Cardiac muscle cell (in vitro differentiated cells and primary cell): ENCODE measurements at regions not wholly inside any gene's neighbourhood (a gene's known extent, or its start where the extent isn't known, plus 50 kb on each side); places are given as distances from the start of the nearest gene placed in this dataset.

Source experiments
- DNase-seq, 2 donors: peaks; one replicate each; pipeline versions ENCODE4 v3.0.0 to v3.0.0-alpha.2; 2010 to 2017; ENCODE audit warnings: low read depth in 1 of 2, low spot score in 1 of 2
- H3K27ac ChIP-seq: fragments of 200-600 bp; sonication (generic); 2 replicates; pipeline ENCODE4 v1.5.1; 2016
- H3K27me3 ChIP-seq: fragments of 200-600 bp; sonication (generic); 2 replicates; pipeline ENCODE4 v1.6.0; 2016; ENCODE audit warnings: control low read depth
- H3K36me3 ChIP-seq: fragments of 200-600 bp; sonication (generic); 2 replicates; pipeline ENCODE4 v1.5.1; 2016; ENCODE audit warnings: control low read depth
- H3K4me1 ChIP-seq: fragments of 200-600 bp; sonication (generic); 2 replicates; pipeline ENCODE4 v1.8.1; 2017; ENCODE audit warnings: low read depth, mild to moderate bottlenecking, mixed run types
- H3K4me3 ChIP-seq: fragments of 200-600 bp; sonication (generic); 2 replicates; pipeline ENCODE4 v1.5.1; 2016; ENCODE audit warnings: mild to moderate bottlenecking
- H3K9me3 ChIP-seq: fragments of 200-600 bp; sonication (generic); 2 replicates; pipeline ENCODE4 v1.5.1; 2017; ENCODE audit warnings: low read depth, mild to moderate bottlenecking, control low read depth
- TF ChIP-seq, protein P1 (sequence below): IDR thresholded peaks from 2 replicates; pipeline ENCODE4 v1.5.1; 2012; ENCODE audit warnings: low read depth, mild to moderate bottlenecking, low read length

DNA sequence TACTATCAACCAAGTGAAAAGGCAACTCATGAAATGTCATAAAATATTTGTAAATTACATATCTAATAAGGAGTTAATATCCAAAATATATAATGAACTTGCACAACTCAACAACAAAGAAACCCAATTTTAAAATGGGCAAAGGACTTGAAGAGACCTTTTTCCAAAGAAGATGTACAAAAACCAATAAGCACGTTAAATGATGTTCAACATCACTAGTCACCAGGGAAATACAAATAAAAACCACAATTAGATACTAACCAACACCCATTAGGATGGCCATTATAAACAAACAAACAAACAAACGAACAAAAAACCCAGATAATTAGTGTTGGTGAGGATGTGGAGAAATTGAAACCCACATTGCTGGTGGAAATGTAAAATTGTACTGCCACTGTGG is 92.3 kb upstream of the ARID2 start:
- TF ChIP-seq, protein P1, sequence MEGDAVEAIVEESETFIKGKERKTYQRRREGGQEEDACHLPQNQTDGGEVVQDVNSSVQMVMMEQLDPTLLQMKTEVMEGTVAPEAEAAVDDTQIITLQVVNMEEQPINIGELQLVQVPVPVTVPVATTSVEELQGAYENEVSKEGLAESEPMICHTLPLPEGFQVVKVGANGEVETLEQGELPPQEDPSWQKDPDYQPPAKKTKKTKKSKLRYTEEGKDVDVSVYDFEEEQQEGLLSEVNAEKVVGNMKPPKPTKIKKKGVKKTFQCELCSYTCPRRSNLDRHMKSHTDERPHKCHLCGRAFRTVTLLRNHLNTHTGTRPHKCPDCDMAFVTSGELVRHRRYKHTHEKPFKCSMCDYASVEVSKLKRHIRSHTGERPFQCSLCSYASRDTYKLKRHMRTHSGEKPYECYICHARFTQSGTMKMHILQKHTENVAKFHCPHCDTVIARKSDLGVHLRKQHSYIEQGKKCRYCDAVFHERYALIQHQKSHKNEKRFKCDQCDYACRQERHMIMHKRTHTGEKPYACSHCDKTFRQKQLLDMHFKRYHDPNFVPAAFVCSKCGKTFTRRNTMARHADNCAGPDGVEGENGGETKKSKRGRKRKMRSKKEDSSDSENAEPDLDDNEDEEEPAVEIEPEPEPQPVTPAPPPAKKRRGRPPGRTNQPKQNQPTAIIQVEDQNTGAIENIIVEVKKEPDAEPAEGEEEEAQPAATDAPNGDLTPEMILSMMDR = no peak
- H3K27me3 ChIP-seq = no peaks in the 10 kb centered on the region
- H3K36me3 ChIP-seq = no peaks in the 10 kb centered on the region
- H3K4me3 ChIP-seq = no peak overlapping the region
- H3K27ac ChIP-seq = no peak overlapping the region
- no peaks in the 10 kb centered on the region for H3K9me3 ChIP-seq
- no peak for DNase-seq
- H3K4me1 ChIP-seq = no peaks in the 10 kb centered on the region

DNA sequence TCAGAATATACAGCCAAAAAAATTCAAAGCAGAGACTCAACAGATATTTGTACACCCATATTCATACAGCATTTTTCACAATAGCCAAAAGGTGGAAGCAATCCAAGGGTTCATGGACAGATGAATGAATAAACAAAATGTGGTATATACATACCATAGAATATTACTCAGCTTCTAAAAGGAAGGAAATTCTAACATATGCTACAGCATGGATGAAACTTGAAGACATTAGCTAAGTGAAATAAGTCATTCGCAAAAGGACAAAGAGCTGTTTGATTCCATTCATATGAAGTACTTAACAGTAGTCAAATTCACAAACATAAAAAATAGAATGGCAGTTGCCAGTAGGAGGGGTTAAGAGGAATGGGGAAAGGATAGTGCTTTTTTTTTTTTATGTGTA is 91.8 kb upstream of the ARID2 start:
- no peaks in the 10 kb centered on the region for H3K27me3 ChIP-seq
- H3K4me1 ChIP-seq = no peaks in the 10 kb centered on the region
- no peaks in the 10 kb centered on the region for H3K36me3 ChIP-seq
- H3K27ac ChIP-seq = no peak overlapping the region
- TF ChIP-seq, protein P1 = no peak
- no peak overlapping the region for H3K4me3 ChIP-seq
- no peaks in the 10 kb centered on the region for H3K9me3 ChIP-seq
- DNase-seq = peak in 1 of 2 donors; percentile 75

DNA sequence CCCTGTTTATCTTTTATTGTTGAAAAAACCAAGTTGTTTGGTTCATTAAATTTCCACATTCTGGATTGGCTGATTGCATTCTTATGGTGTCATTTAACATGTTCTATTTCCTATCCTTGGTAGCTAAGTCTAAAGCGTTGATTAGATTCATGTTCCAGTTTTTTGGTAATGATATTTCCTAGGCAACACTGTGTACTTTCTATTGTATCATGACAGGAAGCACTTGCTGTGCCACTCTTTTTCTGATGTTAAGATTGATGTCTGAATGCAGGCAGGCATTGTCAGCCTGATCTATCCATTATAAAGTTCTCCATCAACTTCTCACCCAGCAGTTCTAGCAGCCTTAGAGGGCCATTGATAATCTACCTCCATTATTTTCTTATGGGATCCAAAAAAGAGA is 91.1 kb upstream of the ARID2 start:
- H3K9me3 ChIP-seq = no peaks in the 10 kb centered on the region
- H3K4me3 ChIP-seq = no peak overlapping the region
- DNase-seq = no peak
- H3K36me3 ChIP-seq = no peaks in the 10 kb centered on the region
- no peak overlapping the region for H3K27ac ChIP-seq
- no peaks in the 10 kb centered on the region for H3K27me3 ChIP-seq
- TF ChIP-seq, protein P1 = no peak
- H3K4me1 ChIP-seq = no peaks in the 10 kb centered on the region

DNA sequence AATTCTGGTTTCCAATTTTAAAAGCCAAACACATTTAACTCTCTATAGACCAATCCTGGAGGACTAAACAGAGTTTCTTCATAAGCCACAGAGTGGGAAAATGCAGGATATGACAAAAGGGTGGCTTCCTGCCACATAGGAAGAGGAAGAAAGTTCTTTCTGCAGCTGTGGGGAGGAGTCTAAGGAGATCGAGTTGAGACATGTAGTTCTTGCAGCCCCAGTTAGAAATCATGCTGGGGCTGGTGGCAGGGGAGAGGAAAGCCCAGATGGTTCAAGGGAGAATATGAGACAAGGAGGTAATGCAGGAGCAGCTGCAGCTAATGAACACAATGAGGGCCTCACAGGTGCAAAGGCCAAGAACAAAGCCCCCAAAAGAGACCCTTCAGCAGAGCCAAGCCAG is 85.0 kb upstream of the ARID2 start:
- Histone ChIP-seq H3K36me3 (no peaks in the 10 kb centered on the region), H3K27me3 (no peaks in the 10 kb centered on the region), H3K27ac (no peak overlapping the region), H3K9me3 (no peaks in the 10 kb centered on the region), H3K4me3 (no peak overlapping the region), H3K4me1 (no peaks in the 10 kb centered on the region)
- TF ChIP-seq, protein P1 = no peak
- peak in 1 of 2 donors; percentile 74 for DNase-seq

DNA sequence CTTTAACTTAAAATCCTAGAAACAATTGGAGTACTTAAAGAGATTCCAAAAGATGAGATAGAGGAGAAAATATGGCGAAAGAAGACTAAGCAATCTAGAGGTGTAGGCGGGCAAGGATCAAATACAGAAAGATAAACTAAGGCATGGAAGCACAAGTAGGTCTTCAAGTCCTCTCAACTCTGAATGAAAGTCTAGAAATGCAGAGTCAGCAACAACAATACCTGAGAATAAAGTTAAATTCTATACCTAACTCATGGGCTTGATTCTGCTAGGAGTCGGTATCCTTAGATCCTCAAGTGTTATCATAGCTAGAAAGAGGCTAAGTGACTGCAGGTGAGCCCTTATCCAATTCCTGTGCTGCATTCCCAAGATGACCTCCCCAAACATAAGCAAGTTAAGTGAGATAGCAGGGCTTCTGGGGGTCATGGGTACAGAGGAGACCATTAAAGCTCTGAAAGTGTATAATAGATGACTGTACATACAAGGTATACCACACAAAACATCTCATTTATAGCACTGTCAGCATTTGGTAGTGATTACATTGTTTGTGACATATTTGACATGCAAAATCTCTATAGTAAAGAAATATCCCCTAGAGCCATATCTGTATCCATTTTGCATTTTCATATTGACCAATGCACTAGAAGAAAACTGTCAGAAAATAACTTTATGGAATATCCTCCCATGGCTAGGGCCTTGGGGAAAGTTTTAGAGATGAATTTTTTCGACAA is 82.5 kb upstream of the ARID2 start:
- H3K4me1 ChIP-seq = no peaks in the 10 kb centered on the region
- no peaks in the 10 kb centered on the region for H3K36me3 ChIP-seq
- H3K4me3 ChIP-seq = no peak overlapping the region
- no peak overlapping the region for H3K27ac ChIP-seq
- H3K27me3 ChIP-seq = no peaks in the 10 kb centered on the region
- DNase-seq = no peak
- H3K9me3 ChIP-seq = no peaks in the 10 kb centered on the region
- TF ChIP-seq, protein P1 = no peak
